Naive thymus-derived CD8-positive, alpha-beta T cell (primary cell): ENCODE measurements at regions not wholly inside any gene's neighbourhood (a gene's known extent, or its start where the extent isn't known, plus 50 kb on each side); places are given as distances from the start of the nearest gene placed in this dataset.
"Not testable (repeated sequence)": the region's sequence is repeated elsewhere in the genome, so short reads cannot be mapped to it uniquely, and the experiment has no call there.

Experiments used
- ATAC-seq, 2 donors: fragments of 150-1000 bp; cut with Tn5 transposase in 1 of 2; sonication (Bioruptor Pico), chemical (Tn5 transposase) in 1 of 2; 1 replicate in 1 of 2; 2 replicates in 1 of 2; pipeline ENCODE4 v1.10.0; 2021; ENCODE audit warnings: mild to moderate bottlenecking in 2 of 2, moderate library complexity in 2 of 2
- POLR2A ChIA-PET: fragments of 350-600 bp; sonication (Branson Sonifier 250); formaldehyde crosslinking; loops from one replicate; lab custom pipeline; 2021; ENCODE audit warnings: antibody characterized with exemption; lab: Charles Lee
- DNase-seq, 10 donors: peaks; one replicate each; pipeline versions ENCODE4 v3.0.0 to v3.0.0-alpha.2; 2020 to 2022
- H3K27ac Mint-ChIP-seq, 10 donors: one replicate each; pipeline ENCODE4 v1.8.0; 2020 to 2022; ENCODE audit warnings: mild to moderate bottlenecking in 10 of 10, mixed read lengths in 10 of 10, moderate library complexity in 4 of 10, inconsistent platforms in 1 of 10
- H3K27me3 Mint-ChIP-seq, 5 donors: one replicate each; pipeline ENCODE4 v1.8.0; 2021 to 2022; ENCODE audit warnings: mixed read lengths in 5 of 5
- H3K36me3 Mint-ChIP-seq, 3 donors: one replicate each; pipeline ENCODE4 v1.8.0; 2020 to 2022; ENCODE audit warnings: mixed read lengths in 3 of 3, mild to moderate bottlenecking in 2 of 3, inconsistent platforms in 1 of 3
- H3K4me1 Mint-ChIP-seq, 4 donors: one replicate each; pipeline ENCODE4 v1.8.0; 2021 to 2022; ENCODE audit warnings: mixed read lengths in 4 of 4
- H3K4me3 Mint-ChIP-seq, 10 donors: one replicate each; pipeline ENCODE4 v1.8.0; 2020 to 2022; ENCODE audit warnings: mild to moderate bottlenecking in 10 of 10, mixed read lengths in 10 of 10, moderate library complexity in 6 of 10, inconsistent platforms in 1 of 10
- H3K9me3 Mint-ChIP-seq, 9 donors: one replicate each; pipeline ENCODE4 v1.8.0; 2020 to 2022; ENCODE audit warnings: mixed read lengths in 9 of 9, mild to moderate bottlenecking in 3 of 9, inconsistent platforms in 1 of 9, moderate library complexity in 1 of 9

GRCh38 chr3:152692326-152692725 lies 142.6 kb upstream of the P2RY1 start:
- POLR2A ChIA-PET, DNase-seq, ATAC-seq, H3K27ac Mint-ChIP-seq, H3K4me3 Mint-ChIP-seq, H3K36me3 Mint-ChIP-seq, H3K27me3 Mint-ChIP-seq, H3K4me1 Mint-ChIP-seq: not testable (repeated sequence)
- peaks cover 0 to 20% (median 0%) of the 10 kb centered on the region in 9 donors for H3K9me3 Mint-ChIP-seq

- H3K4me1 Mint-ChIP-seq, POLR2A ChIA-PET, H3K27me3 Mint-ChIP-seq, H3K4me3 Mint-ChIP-seq, H3K36me3 Mint-ChIP-seq, H3K27ac Mint-ChIP-seq: not testable (repeated sequence)
- peak in 2 of 10 donors; percentile 11 to 22 for DNase-seq
- ATAC-seq: peak in 1 of 2 donors; percentile 16
- peaks cover 0 to 20% (median 0%) of the 10 kb centered on the region in 9 donors for H3K9me3 Mint-ChIP-seq
These were observed 141.2 kb upstream of the P2RY1 start for GRCh38 chr3:152693521-152694250.

GRCh38 chr3:152695840-152696239 lies 139.1 kb upstream of the P2RY1 start:
- H3K9me3 Mint-ChIP-seq: peaks cover 0 to 10% (median 0%) of the 10 kb centered on the region in 9 donors
- ATAC-seq: no peak
- POLR2A ChIA-PET: no interaction called here
- no peaks in the 10 kb centered on the region for H3K27me3 Mint-ChIP-seq
- no peak overlapping the region for H3K4me3 Mint-ChIP-seq
- H3K4me1 Mint-ChIP-seq: no peaks in the 10 kb centered on the region
- no peak overlapping the region for H3K27ac Mint-ChIP-seq
- DNase-seq: peak in 1 of 10 donors; percentile 4
- no peaks in the 10 kb centered on the region for H3K36me3 Mint-ChIP-seq

GRCh38 chr3:152696962-152697361 lies 138.0 kb upstream of the P2RY1 start:
- no peak for DNase-seq
- Mint-ChIP-seq H3K9me3 (no peaks in the 10 kb centered on the region), H3K4me3 (no peak overlapping the region), H3K4me1 (no peaks in the 10 kb centered on the region), H3K36me3 (no peaks in the 10 kb centered on the region), H3K27me3 (peaks cover 0 to 2% (median 0%) of the 10 kb centered on the region in 5 donors), H3K27ac (no peak overlapping the region)
- POLR2A ChIA-PET: no interaction called here
- no peak for ATAC-seq

GRCh38 chr3:152703245-152703890 lies 131.6 kb upstream of the P2RY1 start:
- Mint-ChIP-seq H3K4me3 (no peak overlapping the region), H3K27ac (no peak overlapping the region), H3K4me1 (no peaks in the 10 kb centered on the region), H3K27me3 (peaks cover 0 to 3% (median 0%) of the 10 kb centered on the region in 5 donors), H3K36me3 (no peaks in the 10 kb centered on the region), H3K9me3 (no peaks in the 10 kb centered on the region)
- ATAC-seq (no peak), DNase-seq (no peak)
- POLR2A ChIA-PET: no interaction called here

- POLR2A ChIA-PET: no interaction called here
- no peak overlapping the region for H3K4me3 Mint-ChIP-seq
- no peaks in the 10 kb centered on the region for H3K36me3 Mint-ChIP-seq
- H3K4me1 Mint-ChIP-seq: no peaks in the 10 kb centered on the region
- ATAC-seq: no peak
- H3K9me3 Mint-ChIP-seq: no peaks in the 10 kb centered on the region
- DNase-seq: no peak
- H3K27ac Mint-ChIP-seq: no peak overlapping the region
- peaks cover 0 to 3% (median 0%) of the 10 kb centered on the region in 5 donors for H3K27me3 Mint-ChIP-seq
These were observed 127.8 kb upstream of the P2RY1 start for GRCh38 chr3:152706991-152707713.

GRCh38 chr3:152709659-152710058 lies 125.3 kb upstream of the P2RY1 start:
- POLR2A ChIA-PET: no interaction called here
- H3K27me3 Mint-ChIP-seq: peaks cover 0 to 3% (median 0%) of the 10 kb centered on the region in 5 donors
- H3K36me3 Mint-ChIP-seq: no peaks in the 10 kb centered on the region
- no peaks in the 10 kb centered on the region for H3K4me1 Mint-ChIP-seq
- H3K9me3 Mint-ChIP-seq: no peaks in the 10 kb centered on the region
- DNase-seq (no peak), ATAC-seq (no peak)
- H3K4me3 Mint-ChIP-seq: no peak overlapping the region
- H3K27ac Mint-ChIP-seq: no peak overlapping the region

GRCh38 chr3:152710549-152710948 lies 124.4 kb upstream of the P2RY1 start:
- Mint-ChIP-seq H3K27me3 (peaks cover 0 to 3% (median 0%) of the 10 kb centered on the region in 5 donors), H3K9me3 (no peaks in the 10 kb centered on the region), H3K4me3 (no peak overlapping the region), H3K36me3 (no peaks in the 10 kb centered on the region), H3K27ac (no peak overlapping the region), H3K4me1 (no peaks in the 10 kb centered on the region)
- ATAC-seq (no peak), DNase-seq (no peak)
- POLR2A ChIA-PET: no interaction called here

- no peak overlapping the region for H3K4me3 Mint-ChIP-seq
- no peaks in the 10 kb centered on the region for H3K4me1 Mint-ChIP-seq
- H3K27ac Mint-ChIP-seq: no peak overlapping the region
- DNase-seq: no peak
- ATAC-seq: no peak
- POLR2A ChIA-PET: no interaction called here
- H3K27me3 Mint-ChIP-seq: peaks cover 0 to 1% (median 0%) of the 10 kb centered on the region in 5 donors
- no peaks in the 10 kb centered on the region for H3K36me3 Mint-ChIP-seq
- no peaks in the 10 kb centered on the region for H3K9me3 Mint-ChIP-seq
These were observed 120.9 kb upstream of the P2RY1 start for GRCh38 chr3:152713989-152714388.

GRCh38 chr3:152714507-152714906 lies 120.4 kb upstream of the P2RY1 start:
- H3K27me3 Mint-ChIP-seq: peaks cover 0 to 3% (median 0%) of the 10 kb centered on the region in 5 donors
- no peaks in the 10 kb centered on the region for H3K4me1 Mint-ChIP-seq
- H3K27ac Mint-ChIP-seq: no peak overlapping the region
- no peaks in the 10 kb centered on the region for H3K9me3 Mint-ChIP-seq
- DNase-seq: no peak
- H3K4me3 Mint-ChIP-seq: no peak overlapping the region
- no peaks in the 10 kb centered on the region for H3K36me3 Mint-ChIP-seq
- POLR2A ChIA-PET: no interaction called here
- ATAC-seq: no peak

- no peak for DNase-seq
- POLR2A ChIA-PET: no interaction called here
- ATAC-seq: no peak
- Mint-ChIP-seq H3K27me3 (peaks cover 0 to 4% (median 1%) of the 10 kb centered on the region in 5 donors), H3K4me1 (no peaks in the 10 kb centered on the region), H3K27ac (no peak overlapping the region), H3K36me3 (peaks cover 0 to 6% (median 2%) of the 10 kb centered on the region in 3 donors), H3K9me3 (peaks cover 0 to 4% (median 0%) of the 10 kb centered on the region in 9 donors), H3K4me3 (no peak overlapping the region)
These were observed 117.7 kb upstream of the P2RY1 start for GRCh38 chr3:152717252-152717651.

GRCh38 chr3:152718810-152719209 lies 116.1 kb upstream of the P2RY1 start:
- H3K4me3 Mint-ChIP-seq: no peak overlapping the region
- no peak for ATAC-seq
- H3K9me3 Mint-ChIP-seq: peaks cover 0 to 4% (median 0%) of the 10 kb centered on the region in 9 donors

GRCh38 chr3:152719264-152719663 lies 115.7 kb upstream of the P2RY1 start:
- Mint-ChIP-seq H3K27me3 (peaks cover 0 to 8% (median 4%) of the 10 kb centered on the region in 5 donors), H3K27ac (no peak overlapping the region), H3K9me3 (peaks cover 0 to 4% (median 0%) of the 10 kb centered on the region in 9 donors), H3K36me3 (peaks cover 0 to 6% (median 2%) of the 10 kb centered on the region in 3 donors), H3K4me3 (no peak overlapping the region), H3K4me1 (no peaks in the 10 kb centered on the region)
- DNase-seq: no peak
- POLR2A ChIA-PET: no interaction called here
- ATAC-seq: no peak

More at GRCh38 chr3:152718810-152719209, 116.1 kb upstream of the P2RY1 start:
- Mint-ChIP-seq H3K27me3 (peaks cover 0 to 4% (median 3%) of the 10 kb centered on the region in 5 donors), H3K36me3 (peaks cover 0 to 6% (median 2%) of the 10 kb centered on the region in 3 donors), H3K27ac (no peak overlapping the region), H3K4me1 (no peaks in the 10 kb centered on the region)
- POLR2A ChIA-PET: no interaction called here
- no peak for DNase-seq
